ENCODE measurements at regions not wholly inside any gene's neighbourhood (a gene's known extent, or its start where the extent isn't known, plus 50 kb on each side); places are given as distances from the start of the nearest gene placed in this dataset.

DNA sequence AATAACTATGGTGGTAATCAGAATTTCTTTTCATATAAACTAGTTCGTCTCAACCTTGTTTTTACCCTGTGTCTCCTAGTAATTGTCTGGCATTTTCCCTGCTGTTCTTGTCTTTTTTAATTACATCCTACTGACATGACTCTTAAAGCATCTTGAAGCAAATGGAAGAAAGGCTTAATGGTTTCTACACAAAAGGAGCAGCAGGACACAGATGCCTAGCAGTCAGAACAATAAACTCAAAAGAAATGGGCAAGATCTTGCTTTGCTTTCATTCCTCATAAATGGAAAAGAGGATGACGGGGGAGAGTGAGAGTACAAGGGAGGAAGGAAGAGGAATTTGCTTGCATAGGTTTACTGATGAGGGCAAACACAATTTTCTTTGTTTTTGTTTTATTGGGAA is 293.2 kb upstream of the EMCN start:
- DNase-seq (ENCODE audit: low read depth in 4 of 4, low spot score in 2 of 4): no peak

DNA sequence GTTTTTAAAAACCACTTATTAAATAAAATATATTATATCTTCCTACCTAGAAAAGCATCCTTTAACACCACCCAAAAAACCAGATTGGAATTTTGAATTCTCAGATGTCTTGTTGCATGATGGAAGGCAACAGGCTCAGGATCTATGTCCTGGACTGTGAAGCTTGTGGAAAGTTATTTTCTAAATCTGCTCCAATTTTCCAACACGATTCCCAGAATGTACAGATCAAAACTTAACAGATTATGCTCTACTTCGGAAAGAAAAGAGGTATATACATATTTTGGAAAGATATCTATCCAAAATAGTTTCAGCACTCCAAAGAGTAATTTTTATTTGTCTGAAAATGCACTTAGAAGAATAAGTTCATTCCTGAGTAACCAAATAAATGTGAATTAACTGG is 291.7 kb upstream of the EMCN start:
- DNase-seq (ENCODE audit: low read depth in 4 of 4, low spot score in 2 of 4): no peak

DNA sequence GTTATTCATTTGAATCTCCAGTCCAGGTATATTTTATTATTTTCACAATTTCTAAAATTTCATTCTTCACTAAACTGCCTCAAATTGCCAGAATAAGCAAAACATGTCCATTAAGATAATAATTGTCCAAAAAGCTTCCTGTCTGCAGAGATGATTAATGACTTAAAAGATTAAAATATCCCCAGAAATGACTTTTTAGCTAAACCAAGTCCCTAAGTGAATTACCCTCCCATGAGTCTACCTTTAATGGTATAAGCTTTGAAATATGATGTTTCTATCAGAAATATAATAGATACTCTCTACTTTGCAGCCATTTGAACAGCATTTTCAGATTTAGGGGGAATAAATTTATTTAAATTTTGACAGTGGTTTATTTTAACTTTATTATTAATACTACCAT is 289.2 kb upstream of the EMCN start:
- DNase-seq (ENCODE audit: low read depth in 4 of 4, low spot score in 2 of 4): no peak

DNA sequence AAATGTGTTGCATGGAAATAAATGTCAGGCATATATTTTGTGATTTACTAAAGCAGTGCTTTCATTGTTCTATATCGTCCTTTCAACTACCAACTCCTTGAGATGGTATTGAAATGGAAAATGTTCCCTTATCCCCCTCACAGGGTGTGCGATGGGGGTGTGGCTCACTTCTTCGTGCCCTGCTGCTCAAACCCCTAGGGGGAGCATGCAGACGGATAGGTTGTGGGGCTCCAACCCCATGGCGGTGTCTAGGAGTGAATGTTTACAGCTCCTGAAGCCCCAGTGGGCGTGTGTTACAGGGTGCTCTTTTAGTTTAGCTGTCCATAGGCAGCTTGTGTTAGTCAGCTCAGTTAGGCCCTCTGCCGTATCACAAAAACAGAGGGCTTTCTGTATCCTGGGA is 287.7 kb upstream of the EMCN start:
- DNase-seq (ENCODE audit: low read depth in 4 of 4, low spot score in 2 of 4): no peak

DNA sequence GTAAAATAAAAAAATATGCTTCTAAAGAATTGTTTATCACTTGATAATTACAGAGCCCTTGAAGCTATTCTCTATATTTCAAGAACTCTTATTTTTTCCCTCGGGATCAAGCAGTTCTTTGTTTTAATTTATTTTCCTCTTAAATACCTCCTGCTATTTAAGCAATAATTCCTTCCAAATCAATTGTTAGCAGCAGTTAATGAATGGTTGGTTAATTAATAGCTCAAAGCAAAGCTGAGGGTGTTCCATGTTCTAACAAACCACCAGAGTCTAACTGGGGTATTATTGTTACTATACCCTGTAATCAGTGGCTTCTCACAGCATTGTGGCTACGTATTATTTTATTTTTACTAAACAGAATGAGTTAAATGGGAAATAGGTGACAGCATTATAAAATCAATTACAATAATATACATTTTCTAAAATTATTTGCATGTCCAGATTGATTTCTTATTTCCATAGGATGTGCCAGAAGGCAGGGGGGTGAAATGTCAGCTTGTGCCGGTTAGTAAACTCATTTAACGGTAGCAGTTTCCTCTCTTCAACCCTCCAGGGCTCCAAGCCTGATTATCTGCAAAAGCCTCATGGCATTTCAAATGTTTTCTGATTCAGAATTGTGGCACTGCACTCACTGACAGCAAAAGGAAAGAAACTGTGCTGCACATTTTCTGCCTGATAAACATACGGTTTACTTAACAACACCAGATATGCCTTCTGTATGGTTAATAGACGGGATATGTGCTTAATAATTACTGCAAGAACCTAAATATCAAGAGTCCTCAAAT is 286.9 kb upstream of the EMCN start:
- no peak for DNase-seq (ENCODE audit: low read depth in 4 of 4, low spot score in 2 of 4)

DNA sequence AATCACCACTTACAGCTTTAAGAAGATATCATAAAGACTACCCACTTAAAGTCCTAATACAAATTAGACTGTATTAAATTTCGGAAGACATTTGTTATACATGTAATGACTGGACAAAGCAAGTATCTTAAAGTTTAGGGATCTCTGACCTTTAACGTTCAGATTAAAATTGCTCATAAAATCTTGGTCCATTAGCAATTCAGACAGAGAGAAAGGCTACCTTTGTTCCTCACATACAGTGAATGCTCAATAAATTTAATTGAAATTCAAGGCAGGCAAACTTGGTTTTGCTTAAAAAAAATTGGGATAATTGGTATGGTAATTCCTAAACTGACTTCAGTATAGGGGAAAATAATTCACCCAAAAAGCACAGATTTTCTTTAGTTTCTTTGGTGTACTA is 285.9 kb upstream of the EMCN start:
- no peak for DNase-seq (ENCODE audit: low read depth in 4 of 4, low spot score in 2 of 4)

DNA sequence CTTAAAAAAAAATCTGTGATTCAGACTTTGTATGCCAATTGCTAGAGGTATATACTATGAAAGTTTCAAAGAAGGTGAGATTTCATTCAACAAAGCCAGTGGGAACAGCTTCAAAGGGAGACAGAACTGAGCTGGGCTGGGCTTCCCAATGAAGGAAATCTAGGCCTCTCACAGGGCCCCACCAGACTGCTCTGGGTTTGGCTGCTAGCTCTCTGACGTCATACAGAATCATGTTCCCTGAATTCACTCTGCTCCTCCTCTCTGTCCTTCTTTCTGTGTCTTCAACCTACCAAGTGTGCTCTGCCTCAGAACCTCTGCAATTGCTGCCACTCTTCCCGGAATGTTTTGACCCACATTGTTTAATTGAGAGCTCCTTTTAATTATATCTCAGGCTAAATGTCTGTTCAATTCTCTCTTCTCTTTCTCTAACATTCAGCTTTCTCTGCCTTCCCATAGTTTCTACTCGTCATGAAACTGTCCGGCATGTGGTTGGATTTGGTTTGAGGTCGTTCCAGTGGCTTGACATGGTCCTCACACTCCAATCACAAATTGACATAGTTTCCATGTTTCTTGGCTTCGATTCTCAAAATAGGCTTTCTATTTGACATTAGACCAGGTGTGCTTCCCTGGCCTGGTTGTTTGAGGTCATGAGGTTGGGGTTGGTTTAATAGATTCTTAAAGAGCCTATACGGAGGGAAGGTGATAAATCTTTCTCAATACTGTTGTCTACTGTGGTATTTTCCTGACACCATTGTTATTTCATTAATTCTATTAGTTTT is 282.1 kb upstream of the EMCN start:
- DNase-seq (ENCODE audit: low read depth in 4 of 4, low spot score in 2 of 4): no peak

DNA sequence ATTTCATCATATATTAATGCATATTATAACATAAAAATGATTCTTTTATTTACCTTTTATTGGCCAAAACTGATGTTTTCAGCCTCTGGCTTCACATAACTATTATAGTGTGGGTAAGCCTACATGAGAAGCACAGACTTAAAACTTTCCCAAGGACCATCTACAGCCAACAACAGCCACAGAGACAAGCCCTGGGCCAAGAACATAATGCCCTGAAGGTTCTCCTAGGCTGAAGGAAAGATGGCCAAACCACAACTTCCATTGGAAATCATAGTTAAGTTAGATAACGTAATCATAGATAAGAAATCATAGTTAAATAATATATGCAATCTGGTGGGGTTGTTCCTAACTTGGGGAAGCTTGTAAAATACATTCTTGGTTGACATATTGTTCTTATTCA is 280.0 kb upstream of the EMCN start:
- no peak for DNase-seq (ENCODE audit: low read depth in 4 of 4, low spot score in 2 of 4)

DNA sequence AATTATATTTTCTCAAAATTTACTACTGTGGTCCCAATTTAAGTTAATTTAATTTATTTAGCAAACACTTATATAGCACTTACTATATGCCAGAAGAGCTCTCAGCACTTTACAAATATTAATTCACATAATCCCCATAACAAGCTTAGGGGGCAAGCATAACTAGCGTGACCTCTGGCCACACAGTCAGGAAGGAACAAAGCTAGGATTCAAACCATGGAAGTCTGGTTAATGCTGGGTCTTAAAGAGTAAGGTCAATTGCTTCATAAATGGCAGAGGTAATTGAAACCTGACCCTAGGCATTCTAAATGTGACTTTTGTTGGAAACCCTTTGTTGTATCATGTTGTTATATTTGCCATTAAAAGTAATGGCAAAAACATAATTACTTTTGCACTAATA is 279.5 kb upstream of the EMCN start:
- DNase-seq (ENCODE audit: low read depth in 4 of 4, low spot score in 2 of 4): no peak

DNA sequence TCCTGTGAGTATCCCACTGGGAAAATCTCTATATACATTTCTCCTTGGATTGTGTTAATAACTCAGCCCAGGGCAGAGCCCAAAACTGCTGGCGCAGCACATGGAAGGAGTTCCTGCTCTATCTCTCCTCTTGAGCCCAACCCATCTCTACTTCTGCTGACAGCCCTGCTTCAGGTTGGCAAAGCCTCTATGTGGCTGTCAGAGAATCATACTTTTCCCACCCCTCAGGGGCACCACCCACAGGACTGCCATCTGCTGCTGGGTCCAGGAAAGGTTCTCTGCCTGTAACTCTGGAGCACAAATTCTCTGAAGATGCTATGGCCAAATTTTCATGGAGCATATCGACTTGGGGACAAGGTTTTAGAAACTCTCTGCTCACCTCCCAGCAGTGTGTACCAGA is 278.5 kb upstream of the EMCN start:
- DNase-seq (ENCODE audit: low read depth in 4 of 4, low spot score in 2 of 4): no peak

DNA sequence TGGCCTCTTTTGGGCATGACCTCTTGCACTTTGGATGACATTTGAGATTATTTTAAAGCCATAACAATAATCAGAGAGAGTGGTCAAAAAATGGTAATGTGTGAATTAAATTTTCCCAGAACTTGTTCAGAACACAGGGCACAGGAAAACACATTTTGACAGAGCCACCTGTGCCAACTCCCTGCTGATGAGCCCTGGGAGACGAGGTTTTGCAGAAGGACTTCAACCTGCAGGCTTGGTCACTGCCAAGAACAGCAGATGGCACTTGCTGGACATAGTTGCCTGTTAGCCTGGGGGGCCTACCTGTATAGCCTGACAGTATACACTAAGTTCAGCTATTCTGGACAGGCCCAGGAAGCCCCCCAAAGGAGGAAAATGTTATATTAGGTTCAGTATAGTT is 277.8 kb upstream of the EMCN start:
- DNase-seq (ENCODE audit: low read depth in 4 of 4, low spot score in 2 of 4): no peak

DNA sequence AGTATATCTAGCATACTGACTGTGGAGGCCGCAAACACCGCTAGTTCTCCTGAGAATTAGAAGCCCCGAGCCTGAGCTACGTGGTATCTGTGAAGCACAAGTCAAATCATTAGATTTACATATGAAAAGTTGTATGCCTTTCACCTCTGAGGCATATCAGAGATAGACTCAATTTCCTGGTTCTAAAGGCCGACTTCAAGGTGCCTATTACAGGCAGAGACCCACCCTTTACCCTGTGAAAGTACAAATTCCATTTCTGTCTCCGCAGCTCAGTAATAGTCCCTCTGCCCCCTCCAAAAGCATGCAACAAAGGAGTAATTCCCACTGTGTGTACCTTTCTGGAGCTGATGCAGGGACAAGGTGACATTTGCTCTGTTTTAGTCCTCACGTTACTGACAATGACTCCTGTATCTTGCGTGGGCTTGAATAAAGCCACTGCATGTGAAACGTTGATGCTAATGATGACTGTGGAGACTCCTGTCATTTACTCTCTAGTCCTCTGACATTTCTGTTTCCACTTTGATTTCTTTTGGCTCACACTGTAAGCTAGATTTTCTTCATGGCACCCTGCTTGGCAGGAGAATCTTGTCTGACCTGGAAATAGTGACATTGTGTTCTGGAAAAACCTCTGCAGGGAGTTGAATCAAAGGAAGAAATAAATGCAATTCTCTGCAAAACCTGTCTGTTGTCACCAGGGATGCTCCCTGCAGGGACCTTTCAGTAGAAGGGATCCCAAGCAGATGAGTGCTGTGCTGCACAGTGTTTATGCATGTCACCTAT is 273.2 kb upstream of the EMCN start:
- DNase-seq (ENCODE audit: low read depth in 4 of 4, low spot score in 2 of 4): no peak

DNA sequence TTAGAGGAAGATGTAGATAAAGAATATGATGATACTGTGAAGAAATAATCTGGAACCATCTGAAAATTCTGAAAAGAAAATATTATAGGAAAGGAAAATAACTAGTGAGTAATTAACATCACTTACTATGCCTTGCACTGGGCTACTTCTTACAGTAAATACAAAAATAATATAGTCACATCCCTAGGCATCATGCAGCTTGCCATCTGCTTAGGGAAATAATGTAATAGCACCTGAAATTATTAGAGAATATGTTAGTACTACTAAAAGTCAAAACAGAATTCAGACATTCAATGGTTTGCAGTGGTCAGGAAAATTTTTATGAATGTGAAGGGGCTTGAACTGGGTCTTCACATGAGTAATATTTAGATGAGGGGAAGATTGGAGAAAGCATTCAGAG is 272.2 kb upstream of the EMCN start:
- no peak for DNase-seq (ENCODE audit: low read depth in 4 of 4, low spot score in 2 of 4)

DNA sequence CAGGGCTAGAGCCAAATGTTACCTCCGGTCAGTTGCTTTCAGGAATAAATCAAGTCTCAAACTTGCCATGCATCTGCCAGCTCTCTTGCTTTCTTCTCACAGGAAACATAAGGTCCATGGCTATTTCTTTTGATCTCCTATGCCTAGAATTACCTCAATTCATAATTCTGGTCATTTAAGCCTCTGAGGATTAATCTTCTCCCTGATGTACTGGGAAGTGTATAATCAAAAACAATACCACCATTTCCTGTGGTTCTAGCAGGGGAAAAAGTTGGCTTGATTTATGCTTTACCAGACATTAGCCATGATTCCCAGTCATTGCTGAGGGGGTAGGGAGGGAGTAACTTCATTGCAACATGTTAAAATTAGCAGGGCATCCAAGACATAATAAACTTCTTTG is 268.7 kb upstream of the EMCN start:
- no peak for DNase-seq (ENCODE audit: low read depth in 4 of 4, low spot score in 2 of 4)

DNA sequence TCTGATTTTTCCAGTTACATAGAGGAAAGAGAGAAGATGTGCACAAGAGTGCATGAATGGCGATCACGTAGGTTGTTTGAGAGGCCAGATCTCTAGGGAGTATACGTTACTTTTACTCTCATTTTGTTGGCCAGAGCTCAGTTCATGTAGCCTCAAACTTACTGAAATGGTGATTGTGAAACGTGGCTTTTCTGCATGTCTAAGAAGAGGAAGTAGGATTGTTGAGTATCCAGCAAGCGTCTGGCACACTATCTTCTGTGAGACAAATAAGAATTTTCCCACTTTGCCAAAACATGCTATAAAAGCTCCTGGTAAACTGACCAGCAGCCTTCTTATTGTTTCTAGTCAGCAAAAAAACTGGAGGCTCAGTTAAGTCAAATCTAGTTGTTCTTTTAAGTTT is 264.5 kb upstream of the EMCN start:
- no peak for DNase-seq (ENCODE audit: low read depth in 4 of 4, low spot score in 2 of 4)

DNA sequence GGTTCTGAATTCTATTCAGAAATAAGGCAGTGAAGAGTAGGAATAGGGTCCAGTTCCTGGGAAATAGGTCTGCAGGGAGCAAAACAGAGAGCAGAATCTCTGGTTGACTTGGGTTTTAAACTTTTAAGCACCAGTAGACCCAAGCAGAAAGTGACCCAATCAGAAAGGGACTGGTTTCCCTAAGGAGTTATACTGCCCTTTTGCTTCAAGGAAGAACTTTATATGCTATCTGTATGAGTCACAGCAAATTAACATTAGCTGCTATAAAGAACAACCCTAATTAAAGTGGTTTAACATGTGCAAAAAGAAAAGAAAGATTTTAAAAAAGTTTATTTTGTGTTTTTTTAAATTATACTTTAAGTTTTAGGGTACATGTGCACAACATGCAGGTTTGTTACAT is 263.6 kb upstream of the EMCN start:
- no peak for DNase-seq (ENCODE audit: low read depth in 4 of 4, low spot score in 2 of 4)

DNA sequence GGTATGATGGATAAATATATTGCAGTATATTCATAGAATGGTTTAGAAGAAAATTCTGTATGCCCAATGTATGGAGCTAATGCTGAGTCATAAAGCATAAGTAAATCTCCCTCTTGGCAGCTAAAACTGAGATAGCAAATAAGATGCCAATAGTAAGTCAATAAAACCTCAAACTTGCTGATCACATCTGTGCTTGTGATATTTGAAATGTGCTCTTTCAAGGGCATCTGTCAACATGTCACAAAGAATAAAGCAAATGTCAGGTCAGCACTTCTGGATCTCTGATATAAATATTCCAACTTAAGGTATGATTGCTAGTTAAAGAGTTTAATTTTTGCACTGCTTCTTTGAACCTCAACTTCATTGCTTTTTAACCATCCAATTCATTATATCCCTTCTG is 262.3 kb upstream of the EMCN start:
- no peak for DNase-seq (ENCODE audit: low read depth in 4 of 4, low spot score in 2 of 4)

DNA sequence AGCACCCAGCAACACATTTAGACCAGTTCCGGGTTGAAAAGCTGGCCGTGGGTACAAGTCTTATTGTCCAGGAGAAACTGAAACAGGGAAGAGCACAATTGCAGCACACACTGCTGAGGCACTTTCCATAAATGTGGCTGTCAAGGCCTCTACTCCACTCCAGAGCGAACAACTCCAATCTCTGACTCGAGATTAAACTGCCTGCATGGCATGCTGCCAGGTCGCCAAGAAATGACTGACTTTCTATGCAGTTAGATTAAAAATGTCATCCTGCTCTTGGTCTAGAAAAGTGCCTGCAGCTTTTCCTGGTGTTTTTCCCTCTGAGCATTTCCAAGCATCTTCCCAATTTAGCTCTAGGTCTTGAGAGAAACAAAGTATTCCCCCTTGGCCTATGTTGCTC is 260.6 kb upstream of the EMCN start:
- DNase-seq (ENCODE audit: low read depth in 4 of 4, low spot score in 2 of 4): no peak

DNA sequence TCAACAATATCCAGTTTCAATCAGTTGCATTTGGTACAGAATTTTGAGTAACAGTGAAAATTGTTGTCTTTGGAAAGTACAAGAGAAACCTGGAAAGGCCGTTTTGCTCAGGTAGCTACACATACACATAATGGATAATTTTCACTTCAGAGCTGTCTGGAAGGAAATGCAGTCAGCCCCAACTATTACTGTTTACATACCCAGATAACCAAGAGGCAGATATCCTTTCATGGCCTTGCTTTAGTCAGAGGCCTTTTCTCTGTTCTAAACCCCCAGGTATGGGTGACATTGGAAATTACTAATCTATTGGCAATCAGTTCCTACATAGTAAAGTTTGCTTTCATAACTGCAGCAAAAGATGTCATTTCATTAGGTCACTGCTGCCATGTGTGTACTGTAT is 244.9 kb upstream of the EMCN start:
- no peak for DNase-seq (ENCODE audit: low read depth in 4 of 4, low spot score in 2 of 4)

DNA sequence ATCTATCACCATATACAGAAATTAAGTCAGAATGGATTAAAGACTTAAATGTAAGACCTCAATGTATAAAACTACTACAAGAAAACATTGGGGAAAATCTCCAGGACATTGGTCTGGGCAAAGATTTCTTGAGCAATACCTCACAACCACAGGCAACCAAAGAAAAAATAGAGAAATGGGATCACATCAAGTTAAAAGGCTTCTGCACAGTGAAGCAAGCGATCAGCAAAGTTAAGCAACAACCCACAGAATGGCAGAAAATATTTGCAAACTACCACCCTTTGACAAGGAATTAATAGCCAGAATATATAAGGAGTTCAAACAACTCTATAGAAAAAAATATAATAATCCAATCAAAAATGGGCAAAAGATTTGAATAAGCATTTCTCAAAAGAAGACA is 236.9 kb upstream of the EMCN start:
- DNase-seq (ENCODE audit: low read depth in 4 of 4, low spot score in 2 of 4): no peak

DNA sequence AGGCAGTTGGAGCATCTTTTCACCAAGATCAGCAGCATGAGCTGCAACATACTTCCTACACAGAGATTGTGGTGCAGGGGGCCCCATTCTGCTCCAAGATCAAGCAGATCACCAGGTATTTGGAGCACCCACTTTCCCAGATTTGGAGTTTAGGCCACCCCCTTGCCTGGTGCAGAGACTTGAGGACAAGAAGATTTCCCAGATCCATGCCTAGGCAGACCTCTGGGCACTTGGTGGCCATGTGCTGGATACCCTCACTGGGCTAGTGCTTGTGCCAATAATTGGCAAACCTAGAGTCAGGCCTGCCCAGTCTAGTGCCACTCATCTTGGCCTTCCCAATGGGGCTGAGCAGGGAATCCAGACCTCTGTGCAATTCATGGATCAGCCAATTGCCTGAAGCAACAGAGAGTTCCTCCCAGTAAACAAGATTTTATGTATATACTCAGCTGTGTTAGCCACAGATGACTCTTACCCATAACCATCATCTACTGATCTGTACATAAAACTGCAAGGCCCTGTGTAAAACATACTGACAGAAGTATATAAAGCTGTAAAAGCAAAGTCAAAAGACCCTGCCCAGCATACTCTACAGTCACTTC is 228.4 kb upstream of the EMCN start:
- no peak for DNase-seq (ENCODE audit: low read depth in 4 of 4, low spot score in 2 of 4)

All from left renal cortex interstitium (tissue), 4 donors.